Tibial nerve (tissue), 3 donors: ENCODE measurements at regions not wholly inside any gene's neighbourhood (a gene's known extent, or its start where the extent isn't known, plus 50 kb on each side); places are given as distances from the start of the nearest gene placed in this dataset.

Experiments
- CTCF ChIP-seq, 5 experiments: fragments of 200-600 bp in 3 of 5; fragments of 450-650 bp in 2 of 5; sonication (generic) in 3 of 5; IDR thresholded peaks; one replicate each; pipeline ENCODE4 v1.5.1; 2016 to 2019; ENCODE audit warnings: antibody characterized with exemption in 5 of 5, mild to moderate bottlenecking in 3 of 5, moderate library complexity in 2 of 5
- POLR2A ChIP-seq, 2 donors: fragments of 450-650 bp; IDR thresholded peaks; one replicate each; pipeline ENCODE4 v1.6.1; 2017; ENCODE audit warnings: antibody characterized with exemption in 2 of 2, mild to moderate bottlenecking in 2 of 2, moderate library complexity in 2 of 2

GRCh38 chr21:34008618-34009017, 64.8 kb upstream of the MRPS6 start:
- TF ChIP-seq CTCF (IDR thresholded peaks at IDR 0.05) (no peak), POLR2A (IDR thresholded peaks at IDR 0.05) (no peak)
